Colonic mucosa (tissue), 4 donors: ENCODE measurements at regions not wholly inside any gene's neighbourhood (a gene's known extent, or its start where the extent isn't known, plus 50 kb on each side); places are given as distances from the start of the nearest gene placed in this dataset.

Experiments used
- DNase-seq: peaks from one replicate; pipeline ENCODE4 v3.0.0-alpha.2; 2020
- H3K27ac ChIP-seq: fragments of 200-600 bp; one replicate; pipeline ENCODE4 v1.8.0; 2021
- H3K27me3 ChIP-seq: fragments of 200-600 bp; one replicate; pipeline ENCODE4 v1.8.0; 2021
- H3K36me3 ChIP-seq: fragments of 200-600 bp; one replicate; pipeline ENCODE4 v1.8.0; 2021
- H3K4me1 ChIP-seq: fragments of 200-600 bp; one replicate; pipeline ENCODE4 v1.8.0; 2021; ENCODE audit warnings: mild to moderate bottlenecking
- H3K4me3 ChIP-seq: fragments of 200-600 bp; one replicate; pipeline ENCODE4 v1.8.0; 2021
- H3K9ac ChIP-seq, 2 donors: one replicate each; pipeline ENCODE4 v1.7.0; 2013; ENCODE audit warnings: control low read depth in 2 of 2, low read depth in 2 of 2, low read length in 2 of 2
- H3K9me3 ChIP-seq: fragments of 200-600 bp; one replicate; pipeline ENCODE4 v1.8.0; 2021
- CTCF ChIP-seq: fragments of 200-600 bp; IDR thresholded peaks from one replicate; pipeline ENCODE4 v1.8.0; 2022; ENCODE audit warnings: antibody characterized with exemption, mild to moderate bottlenecking
- intact Hi-C: fragments of 100-400 bp; cut with DNase I; formaldehyde crosslinking; loops from one replicate; pipeline ENCODE4 v1.14.1; 2022
- donor health status: healthy.
- donor health status: DM: no; HTN: no; CAD: no.
- donor health status: DM: no; HTN: no; CAD: no.

GRCh38 chr18:73683409-73684238 lies 464.0 kb downstream of the FBXO15 start:
- no peak overlapping the region for H3K9ac ChIP-seq
- H3K9me3 ChIP-seq, result no peaks in the 10 kb centered on the region
- no peak overlapping the region for H3K4me3 ChIP-seq
- H3K36me3 ChIP-seq, result no peaks in the 10 kb centered on the region
- H3K27me3 ChIP-seq, result no peaks in the 10 kb centered on the region
- no peak for DNase-seq
- TF ChIP-seq CTCF, result no peak
- no peaks in the 10 kb centered on the region for H3K4me1 ChIP-seq
- intact Hi-C loops, result no loop called here
- no peak overlapping the region for H3K27ac ChIP-seq

- Histone ChIP-seq H3K27ac (no peak overlapping the region), H3K36me3 (no peaks in the 10 kb centered on the region), H3K4me1 (no peaks in the 10 kb centered on the region), H3K4me3 (no peak overlapping the region), H3K27me3 (no peaks in the 10 kb centered on the region), H3K9me3 (no peaks in the 10 kb centered on the region), H3K9ac (no peak overlapping the region)
- intact Hi-C loops, result no loop called here
- no peak for DNase-seq
- no peak for TF ChIP-seq CTCF
Measured at GRCh38 chr18:73681912-73682311, 465.7 kb downstream of the FBXO15 start.

- H3K27me3 ChIP-seq, result no peaks in the 10 kb centered on the region
- H3K36me3 ChIP-seq, result no peaks in the 10 kb centered on the region
- no peak overlapping the region for H3K27ac ChIP-seq
- no peaks in the 10 kb centered on the region for H3K4me1 ChIP-seq
- no peaks in the 10 kb centered on the region for H3K9me3 ChIP-seq
- intact Hi-C loops, result no loop called here
- H3K9ac ChIP-seq, result no peak overlapping the region
- no peak for DNase-seq
- no peak for TF ChIP-seq CTCF
- no peak overlapping the region for H3K4me3 ChIP-seq
Measured at GRCh38 chr18:73681398-73681797, 466.2 kb downstream of the FBXO15 start.

GRCh38 chr18:73679941-73680712 lies 467.5 kb downstream of the FBXO15 start:
- Histone ChIP-seq H3K9ac (no peak overlapping the region), H3K4me1 (no peaks in the 10 kb centered on the region), H3K27ac (no peak overlapping the region), H3K4me3 (no peak overlapping the region), H3K27me3 (no peaks in the 10 kb centered on the region), H3K9me3 (no peaks in the 10 kb centered on the region), H3K36me3 (no peaks in the 10 kb centered on the region)
- no peak for TF ChIP-seq CTCF
- no peak for DNase-seq
- intact Hi-C loops, result no loop called here

GRCh38 chr18:73677450-73677849 lies 470.2 kb downstream of the FBXO15 start:
- H3K9me3 ChIP-seq, result no peaks in the 10 kb centered on the region
- H3K27me3 ChIP-seq, result no peaks in the 10 kb centered on the region
- DNase-seq, result no peak
- TF ChIP-seq CTCF, result no peak
- H3K36me3 ChIP-seq, result no peaks in the 10 kb centered on the region
- no peaks in the 10 kb centered on the region for H3K4me1 ChIP-seq
- no peak overlapping the region for H3K9ac ChIP-seq
- intact Hi-C loops, result no loop called here
- H3K27ac ChIP-seq, result no peak overlapping the region
- H3K4me3 ChIP-seq, result no peak overlapping the region
